ENCODE measurements at regions not wholly inside any gene's neighbourhood (a gene's known extent, or its start where the extent isn't known, plus 50 kb on each side); places are given as distances from the start of the nearest gene placed in this dataset.
"Not testable (repeated sequence)": the region's sequence is repeated elsewhere in the genome, so short reads cannot be mapped to it uniquely, and the experiment has no call there.

DNA sequence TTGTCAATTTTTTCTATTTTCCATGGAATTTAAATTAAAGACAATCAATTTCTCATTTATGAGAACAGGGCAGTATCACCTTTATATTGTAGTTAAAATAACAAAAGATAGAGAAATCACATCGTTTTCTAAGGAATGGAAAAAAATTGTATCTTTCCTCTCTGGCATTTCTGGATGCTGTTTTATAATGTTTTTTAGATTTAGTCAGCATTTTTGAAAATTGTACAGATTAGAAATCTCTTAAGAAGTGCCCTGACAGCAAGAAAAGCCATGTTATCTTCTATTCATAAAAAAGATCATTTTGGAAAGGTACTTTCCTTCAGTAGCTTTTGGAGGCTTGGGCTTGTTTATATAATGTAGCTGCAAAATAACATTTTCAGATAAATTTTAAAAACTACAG, 116.9 kb downstream of the PLG start:
- Histone ChIP-seq H3K4me3 (replicated peaks in 1 of 3; ENCODE audit: insufficient read depth in 1 of 3, low read depth in 1 of 3, low read length in 3 of 3) (no peak overlapping the region), H3K9ac (replicated peaks; ENCODE audit: extremely low read depth, insufficient read depth, low read length) (no peak overlapping the region), H4K20me1 (replicated peaks; ENCODE audit: control insufficient read depth, extremely low read depth, insufficient read depth, low read length) (no peaks in the 10 kb centered on the region), H3K4me2 (ENCODE audit: insufficient read depth, low read length) (no peak overlapping the region), H3K27ac (ENCODE audit: insufficient read depth, low read depth, low read length) (no peak overlapping the region), H3K4me1 (ENCODE audit: control insufficient read depth, extremely low read depth, insufficient read depth, low read length) (no peaks in the 10 kb centered on the region), H3K79me2 (ENCODE audit: control insufficient read depth, insufficient read depth, low read length) (no peaks in the 10 kb centered on the region), H3K9me3 (replicated peaks; ENCODE audit: control insufficient read depth, insufficient read depth, low read length) (no peaks in the 10 kb centered on the region), H3K9me1 (replicated peaks; ENCODE audit: control insufficient read depth, extremely low read depth, insufficient read depth, low read length) (no peaks in the 10 kb centered on the region), H3K27me3 (ENCODE audit: control insufficient read depth in 2 of 2, insufficient read depth in 2 of 2, low read length in 2 of 2) (no peaks in the 10 kb centered on the region), H3K36me3 (ENCODE audit: control insufficient read depth in 2 of 2, extremely low read depth in 1 of 2, insufficient read depth in 2 of 2, low read length in 2 of 2) (no peaks in the 10 kb centered on the region), H2AFZ (ENCODE audit: low read depth, low read length) (no peak overlapping the region)
- dilution Hi-C loops (cut with MboI; ENCODE audit: extremely low pct_ligation_motif_present, low sequenced_read_pairs) (no loop called here), intact Hi-C loops (cut with micrococcal nuclease) (no loop called here)
- ChIA-PET POLR2A (no interaction called here), CTCF (no interaction called here)
- BruUV-seq (replicated peaks) = no TSS peak
- TF ChIP-seq FOS (IDR thresholded peaks at IDR 0.05; ENCODE audit: borderline replicate concordance, insufficient read depth, low read length) (no peak), POLR2A (IDR thresholded peaks at IDR 0.05; ENCODE audit: low read depth, low read length) (no peak), EZH2 (IDR thresholded peaks at IDR 0.05; ENCODE audit: borderline replicate concordance, low read depth, low read length, severe bottlenecking) (no peak), POLR2AphosphoS5 (IDR thresholded peaks at IDR 0.05; ENCODE audit: insufficient read depth, low read depth, low read length) (no peak), GATA2 (IDR thresholded peaks at IDR 0.05; ENCODE audit: insufficient read depth, insufficient read length, low read depth, low read length) (no peak), JUN (IDR thresholded peaks at IDR 0.05; ENCODE audit: borderline replicate concordance, insufficient read depth, insufficient read length, low read depth) (no peak), MYC (IDR thresholded peaks at IDR 0.05; ENCODE audit: low read depth, low read length) (no peak)
- TF ChIP-seq, protein P1, sequence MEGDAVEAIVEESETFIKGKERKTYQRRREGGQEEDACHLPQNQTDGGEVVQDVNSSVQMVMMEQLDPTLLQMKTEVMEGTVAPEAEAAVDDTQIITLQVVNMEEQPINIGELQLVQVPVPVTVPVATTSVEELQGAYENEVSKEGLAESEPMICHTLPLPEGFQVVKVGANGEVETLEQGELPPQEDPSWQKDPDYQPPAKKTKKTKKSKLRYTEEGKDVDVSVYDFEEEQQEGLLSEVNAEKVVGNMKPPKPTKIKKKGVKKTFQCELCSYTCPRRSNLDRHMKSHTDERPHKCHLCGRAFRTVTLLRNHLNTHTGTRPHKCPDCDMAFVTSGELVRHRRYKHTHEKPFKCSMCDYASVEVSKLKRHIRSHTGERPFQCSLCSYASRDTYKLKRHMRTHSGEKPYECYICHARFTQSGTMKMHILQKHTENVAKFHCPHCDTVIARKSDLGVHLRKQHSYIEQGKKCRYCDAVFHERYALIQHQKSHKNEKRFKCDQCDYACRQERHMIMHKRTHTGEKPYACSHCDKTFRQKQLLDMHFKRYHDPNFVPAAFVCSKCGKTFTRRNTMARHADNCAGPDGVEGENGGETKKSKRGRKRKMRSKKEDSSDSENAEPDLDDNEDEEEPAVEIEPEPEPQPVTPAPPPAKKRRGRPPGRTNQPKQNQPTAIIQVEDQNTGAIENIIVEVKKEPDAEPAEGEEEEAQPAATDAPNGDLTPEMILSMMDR (IDR thresholded peaks at IDR 0.05; ENCODE audit: extremely low read depth in 1 of 2, insufficient read depth in 1 of 2, low read depth in 1 of 2, low read length in 2 of 2) = no peak
- TF ChIP-seq, protein P2, sequence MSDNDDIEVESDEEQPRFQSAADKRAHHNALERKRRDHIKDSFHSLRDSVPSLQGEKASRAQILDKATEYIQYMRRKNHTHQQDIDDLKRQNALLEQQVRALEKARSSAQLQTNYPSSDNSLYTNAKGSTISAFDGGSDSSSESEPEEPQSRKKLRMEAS (IDR thresholded peaks at IDR 0.05; ENCODE audit: insufficient read depth, insufficient read length) = no peak
- DNase-seq (ENCODE audit: low read depth, low spot score) (no peak), FAIRE-seq (no peak)

DNA sequence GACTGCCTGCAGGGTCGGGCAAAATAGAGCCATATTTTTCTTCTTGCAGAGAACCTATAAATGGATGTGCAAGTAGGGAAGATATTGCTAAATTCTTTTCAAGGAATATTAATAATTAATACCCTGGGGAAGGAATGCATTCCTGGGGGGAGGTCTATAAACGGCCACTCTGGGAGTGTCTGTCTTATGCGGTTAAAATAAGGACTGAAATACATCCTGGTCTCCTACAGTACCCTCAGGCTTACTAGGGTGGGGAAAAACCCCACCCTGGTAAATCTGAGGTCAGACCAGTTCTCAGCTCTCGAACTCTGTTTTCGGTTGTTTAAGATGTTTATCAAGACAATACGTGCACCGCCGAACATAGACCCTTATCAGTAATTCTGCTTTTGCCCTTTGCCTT, 118.6 kb downstream of the PLG start:
- dilution Hi-C loops (cut with MboI; ENCODE audit: extremely low pct_ligation_motif_present, low sequenced_read_pairs); H3K27ac ChIP-seq (ENCODE audit: insufficient read depth, low read depth, low read length); H3K4me1 ChIP-seq (ENCODE audit: control insufficient read depth, extremely low read depth, insufficient read depth, low read length); FAIRE-seq; H2AFZ ChIP-seq (ENCODE audit: low read depth, low read length); H3K4me2 ChIP-seq (ENCODE audit: insufficient read depth, low read length); CTCF ChIA-PET; H3K9ac ChIP-seq (replicated peaks; ENCODE audit: extremely low read depth, insufficient read depth, low read length); H3K36me3 ChIP-seq (ENCODE audit: control insufficient read depth in 2 of 2, extremely low read depth in 1 of 2, insufficient read depth in 2 of 2, low read length in 2 of 2); H3K79me2 ChIP-seq (ENCODE audit: control insufficient read depth, insufficient read depth, low read length); H3K9me3 ChIP-seq (replicated peaks; ENCODE audit: control insufficient read depth, insufficient read depth, low read length); intact Hi-C loops (cut with micrococcal nuclease); POLR2A ChIA-PET; H4K20me1 ChIP-seq (replicated peaks; ENCODE audit: control insufficient read depth, extremely low read depth, insufficient read depth, low read length); DNase-seq (ENCODE audit: low read depth, low spot score); H3K4me3 ChIP-seq (replicated peaks in 1 of 3; ENCODE audit: insufficient read depth in 1 of 3, low read depth in 1 of 3, low read length in 3 of 3); H3K27me3 ChIP-seq (ENCODE audit: control insufficient read depth in 2 of 2, insufficient read depth in 2 of 2, low read length in 2 of 2); BruUV-seq (replicated peaks); H3K9me1 ChIP-seq (replicated peaks; ENCODE audit: control insufficient read depth, extremely low read depth, insufficient read depth, low read length): not testable (repeated sequence)

Data from endothelial cell of umbilical vein (primary cell).